GM23248 (cell line): ENCODE measurements at regions not wholly inside any gene's neighbourhood (a gene's known extent, or its start where the extent isn't known, plus 50 kb on each side); places are given as distances from the start of the nearest gene placed in this dataset.

Experiments
- DNase-seq: peaks from one replicate; pipeline ENCODE4 v3.0.0-alpha.2; 2015
- H2AFZ ChIP-seq: fragments of 200-600 bp; sonication (generic); 2 replicates; pipeline ENCODE4 v1.6.1; 2016; ENCODE audit warnings: antibody characterized with exemption
- H3F3A ChIP-seq: fragments of 200-600 bp; sonication (generic); 2 replicates; pipeline ENCODE4 v1.6.1; 2016; ENCODE audit warnings: mild to moderate bottlenecking, antibody characterized with exemption, mixed run types; ENCODE audit not compliant: insufficient read depth
- H3K27ac ChIP-seq: fragments of 200-600 bp; sonication (generic); 2 replicates; pipeline ENCODE4 v1.5.1; 2016; ENCODE audit warnings: mild to moderate bottlenecking
- H3K27me3 ChIP-seq: fragments of 200-600 bp; sonication (generic); replicated peaks from 2 replicates; pipeline ENCODE4 v1.6.1; 2016; ENCODE audit warnings: mild to moderate bottlenecking; ENCODE audit not compliant: insufficient read depth
- H3K36me3 ChIP-seq: fragments of 200-600 bp; sonication (generic); 2 replicates; pipeline ENCODE4 v1.6.1; 2016; ENCODE audit warnings: low read depth, mild to moderate bottlenecking
- H3K4me1 ChIP-seq: fragments of 200-600 bp; sonication (generic); 2 replicates; pipeline ENCODE4 v1.6.1; 2016; ENCODE audit warnings: mild to moderate bottlenecking; ENCODE audit not compliant: insufficient read depth
- H3K4me2 ChIP-seq: fragments of 200-600 bp; sonication (generic); one replicate; pipeline ENCODE4 v1.6.1; 2016; ENCODE audit warnings: mild to moderate bottlenecking; ENCODE audit not compliant: unreplicated experiment
- H3K4me3 ChIP-seq: fragments of 200-600 bp; sonication (generic); 2 replicates; pipeline ENCODE4 v1.5.1; 2016; ENCODE audit warnings: mild to moderate bottlenecking
- H3K79me2 ChIP-seq: fragments of 200-600 bp; sonication (generic); 2 replicates; pipeline ENCODE4 v1.6.1; 2016; ENCODE audit warnings: mild to moderate bottlenecking; ENCODE audit not compliant: insufficient read depth
- H3K9ac ChIP-seq: fragments of 200-600 bp; sonication (generic); 2 replicates; pipeline ENCODE4 v1.6.1; 2016; ENCODE audit warnings: mild to moderate bottlenecking
- H3K9me2 ChIP-seq: fragments of 200-600 bp; sonication (generic); 2 replicates; pipeline ENCODE4 v1.6.1; 2016; ENCODE audit warnings: mixed run types, mild to moderate bottlenecking, moderate library complexity; ENCODE audit not compliant: insufficient read depth
- H3K9me3 ChIP-seq: fragments of 200-600 bp; sonication (generic); one replicate; pipeline ENCODE4 v1.6.1; 2017; ENCODE audit warnings: low read depth
- H4K20me1 ChIP-seq: fragments of 200-600 bp; sonication (generic); 2 replicates; pipeline ENCODE4 v1.6.0; 2016; ENCODE audit not compliant: insufficient read depth
- EZH2 ChIP-seq: fragments of 200-600 bp; sonication (generic); IDR thresholded peaks from 2 replicates; pipeline ENCODE4 v1.6.1; 2018; ENCODE audit warnings: antibody characterized with exemption, mild to moderate bottlenecking; ENCODE audit not compliant: insufficient read depth, poor library complexity, severe bottlenecking
- EZH2phosphoT487 ChIP-seq: fragments of 200-600 bp; sonication (generic); IDR thresholded peaks from 2 replicates; pipeline ENCODE4 v1.6.1; 2018; ENCODE audit warnings: antibody characterized with exemption, moderate library complexity, mild to moderate bottlenecking, low read depth; ENCODE audit not compliant: insufficient read depth
- WGBS, 2 experiments: methylation state at CpG; one replicate each; pipeline ENCODE4 v1.1.6; 2015 to 2017; ENCODE audit warnings: low lambda C conversion rate in 2 of 2, low coverage in 1 of 2; ENCODE audit errors: missing lambda C conversion rate in 2 of 2; 5-methylcytosine and 5-hydroxymethylcytosine counted together
- in situ Hi-C: fragments of 300-500 bp; cut with MboI; formaldehyde crosslinking; loops from 2 replicates; pipeline ENCODE4 v1.15.0; 2020

GRCh38 chr5:105696440-105696839 lies 1974.3 kb downstream of the EFNA5 start:
- no peaks in the 10 kb centered on the region for H3K79me2 ChIP-seq
- H4K20me1 ChIP-seq: no peaks in the 10 kb centered on the region
- in situ Hi-C loops: no loop called here
- H3K4me2 ChIP-seq: no peak overlapping the region
- H3F3A ChIP-seq: no peaks in the 10 kb centered on the region
- no peaks in the 10 kb centered on the region for H3K36me3 ChIP-seq
- H2AFZ ChIP-seq: no peak overlapping the region
- H3K9me3 ChIP-seq: no peaks in the 10 kb centered on the region
- no peaks in the 10 kb centered on the region for H3K27me3 ChIP-seq
- no peaks in the 10 kb centered on the region for H3K4me1 ChIP-seq
- WGBS, 2 experiments: 65 to 76% methylated on average over 2 of the region's 2 CpGs
- no peak overlapping the region for H3K27ac ChIP-seq
- DNase-seq: no peak
- TF ChIP-seq EZH2phosphoT487: no peak
- TF ChIP-seq EZH2: no peak
- H3K9me2 ChIP-seq: no peaks in the 10 kb centered on the region
- no peak overlapping the region for H3K9ac ChIP-seq
- no peak overlapping the region for H3K4me3 ChIP-seq

- Histone ChIP-seq H3K36me3 (no peaks in the 10 kb centered on the region), H3K27ac (no peak overlapping the region), H3K4me3 (no peak overlapping the region), H3K79me2 (no peaks in the 10 kb centered on the region), H3K9me2 (no peaks in the 10 kb centered on the region), H3K9ac (no peak overlapping the region), H3F3A (no peaks in the 10 kb centered on the region), H2AFZ (no peak overlapping the region), H4K20me1 (no peaks in the 10 kb centered on the region), H3K4me2 (no peak overlapping the region), H3K9me3 (no peaks in the 10 kb centered on the region), H3K4me1 (no peaks in the 10 kb centered on the region), H3K27me3 (no peaks in the 10 kb centered on the region)
- 36 to 37% methylated on average over 2 of the region's 2 CpGs for WGBS, 2 experiments
- in situ Hi-C loops: no loop called here
- TF ChIP-seq EZH2 (no peak), EZH2phosphoT487 (no peak)
- no peak for DNase-seq
These were observed 1974.8 kb downstream of the EFNA5 start for GRCh38 chr5:105695941-105696340.

- 75 to 80% methylated on average over 3 of the region's 3 CpGs for WGBS, 2 experiments
- H3K79me2 ChIP-seq: no peaks in the 10 kb centered on the region
- DNase-seq: no peak
- no peaks in the 10 kb centered on the region for H3F3A ChIP-seq
- no peaks in the 10 kb centered on the region for H3K9me3 ChIP-seq
- H4K20me1 ChIP-seq: no peaks in the 10 kb centered on the region
- no peak overlapping the region for H3K27ac ChIP-seq
- H2AFZ ChIP-seq: no peak overlapping the region
- no peaks in the 10 kb centered on the region for H3K9me2 ChIP-seq
- TF ChIP-seq EZH2: no peak
- no peak for TF ChIP-seq EZH2phosphoT487
- no peak overlapping the region for H3K9ac ChIP-seq
- no peak overlapping the region for H3K4me3 ChIP-seq
- in situ Hi-C loops: no loop called here
- no peak overlapping the region for H3K4me2 ChIP-seq
- no peaks in the 10 kb centered on the region for H3K36me3 ChIP-seq
- no peaks in the 10 kb centered on the region for H3K27me3 ChIP-seq
- no peaks in the 10 kb centered on the region for H3K4me1 ChIP-seq
These were observed 1981.1 kb downstream of the EFNA5 start for GRCh38 chr5:105689596-105689995.

GRCh38 chr5:105688227-105688792 lies 1982.4 kb downstream of the EFNA5 start:
- Histone ChIP-seq H3K9me3 (no peaks in the 10 kb centered on the region), H3F3A (no peaks in the 10 kb centered on the region), H3K36me3 (no peaks in the 10 kb centered on the region), H3K9ac (no peak overlapping the region), H3K4me1 (no peaks in the 10 kb centered on the region), H3K27ac (no peak overlapping the region), H3K9me2 (no peaks in the 10 kb centered on the region), H4K20me1 (no peaks in the 10 kb centered on the region), H3K4me2 (no peak overlapping the region), H3K79me2 (no peaks in the 10 kb centered on the region), H3K4me3 (no peak overlapping the region), H2AFZ (no peak overlapping the region), H3K27me3 (no peaks in the 10 kb centered on the region)
- TF ChIP-seq EZH2: no peak
- TF ChIP-seq EZH2phosphoT487: no peak
- in situ Hi-C loops: no loop called here
- DNase-seq: no peak
- WGBS, 2 experiments: 7 to 9% methylated on average over 4 of the region's 4 CpGs

- no peaks in the 10 kb centered on the region for H3K79me2 ChIP-seq
- H3K27me3 ChIP-seq: no peaks in the 10 kb centered on the region
- no peak overlapping the region for H3K4me2 ChIP-seq
- H3K9me3 ChIP-seq: no peaks in the 10 kb centered on the region
- no peaks in the 10 kb centered on the region for H4K20me1 ChIP-seq
- no peak overlapping the region for H3K4me3 ChIP-seq
- H3F3A ChIP-seq: no peaks in the 10 kb centered on the region
- no peak overlapping the region for H2AFZ ChIP-seq
- no peak for DNase-seq
- H3K9me2 ChIP-seq: no peaks in the 10 kb centered on the region
- WGBS, 2 experiments: 22 to 24% methylated on average over 3 of the region's 3 CpGs
- H3K36me3 ChIP-seq: no peaks in the 10 kb centered on the region
- no peak for TF ChIP-seq EZH2phosphoT487
- no peak for TF ChIP-seq EZH2
- in situ Hi-C loops: no loop called here
- no peak overlapping the region for H3K27ac ChIP-seq
- H3K9ac ChIP-seq: no peak overlapping the region
- H3K4me1 ChIP-seq: no peaks in the 10 kb centered on the region
These were observed 1983.2 kb downstream of the EFNA5 start for GRCh38 chr5:105687493-105687892.
